SU-DHL-6 (cell line): ENCODE measurements at regions not wholly inside any gene's neighbourhood (a gene's known extent, or its start where the extent isn't known, plus 50 kb on each side); places are given as distances from the start of the nearest gene placed in this dataset.

Experiments
- H2AFZ ChIP-seq: fragments of 200-600 bp; sonication (generic); 2 replicates; pipeline ENCODE4 v1.6.1; 2014; ENCODE audit warnings: low read depth, mild to moderate bottlenecking, moderate library complexity, mixed read lengths, antibody characterized with exemption, low read length; ENCODE audit not compliant: severe bottlenecking
- H3F3A ChIP-seq: fragments of 200-600 bp; shearing (Covaris generic); 2 replicates; pipeline ENCODE4 v1.6.0; 2016; ENCODE audit warnings: antibody characterized with exemption, mild to moderate bottlenecking; ENCODE audit not compliant: insufficient read depth
- H3K27ac ChIP-seq: fragments of 200-600 bp; sonication (generic); 2 replicates; pipeline ENCODE4 v1.5.1; 2016; ENCODE audit warnings: low read depth, mild to moderate bottlenecking, low read length, moderate library complexity, mixed read lengths
- H3K27me3 ChIP-seq: fragments of 200-600 bp; sonication (generic), shearing (Covaris generic); 2 replicates; pipeline ENCODE4 v1.6.0; 2014; ENCODE audit warnings: mild to moderate bottlenecking, low read length
- H3K36me3 ChIP-seq: fragments of 200-600 bp; sonication (generic); 2 replicates; pipeline ENCODE4 v1.6.1; 2014; ENCODE audit warnings: mild to moderate bottlenecking, low read length, mixed read lengths
- H3K4me2 ChIP-seq: fragments of 300-600, 200-600 bp; shearing (Covaris generic), sonication (generic); 2 replicates; pipeline ENCODE4 v1.6.0; 2014; ENCODE audit warnings: low read length, low read depth, mild to moderate bottlenecking; ENCODE audit not compliant: poor library complexity, severe bottlenecking
- H3K4me3 ChIP-seq: fragments of 200-600 bp; sonication (generic); 2 replicates; pipeline ENCODE4 v1.5.1; 2014; ENCODE audit warnings: antibody characterized with exemption, low read length, mild to moderate bottlenecking, mixed read lengths; ENCODE audit not compliant: insufficient read depth, poor library complexity, severe bottlenecking
- H3K79me2 ChIP-seq: fragments of 200-600 bp; sonication (generic); 2 replicates; pipeline ENCODE4 v1.6.1; 2014; ENCODE audit warnings: mild to moderate bottlenecking, low read length, moderate library complexity; ENCODE audit not compliant: insufficient read depth
- H3K9ac ChIP-seq: fragments of 200-600 bp; sonication (generic); 2 replicates; pipeline ENCODE4 v1.7.0; 2014; ENCODE audit warnings: mild to moderate bottlenecking, low read length
- H3K9me2 ChIP-seq: fragments of 200-600 bp; sonication (generic); replicated peaks from 2 replicates; pipeline ENCODE4 v1.6.1; 2014; ENCODE audit warnings: low read length; ENCODE audit not compliant: insufficient read depth
- H3K9me3 ChIP-seq: fragments of 200-600 bp; sonication (generic); 2 replicates; pipeline ENCODE4 v1.6.1; 2014; ENCODE audit warnings: low read length, mixed read lengths; ENCODE audit not compliant: insufficient read depth
- H4K20me1 ChIP-seq: fragments of 200-600 bp; sonication (generic); 2 replicates; pipeline ENCODE4 v1.6.1; 2014; ENCODE audit warnings: low read depth, mild to moderate bottlenecking, antibody characterized with exemption, low read length, moderate library complexity, mixed read lengths
- EZH2phosphoT487 ChIP-seq: fragments of 200-600 bp; sonication (generic), shearing (Covaris generic); conservative IDR thresholded peaks from 2 replicates; pipeline ENCODE4 v1.6.1; 2018; ENCODE audit warnings: mild to moderate bottlenecking, antibody characterized with exemption, low read length, moderate library complexity, mixed read lengths
- TF ChIP-seq, protein P1 (sequence below): fragments of 200-600 bp; sonication (generic); IDR thresholded peaks from one replicate; pipeline ENCODE4 v1.5.1; 2017; ENCODE audit warnings: antibody characterized with exemption, mild to moderate bottlenecking, low read length, moderate library complexity; ENCODE audit not compliant: insufficient read depth, poor library complexity, severe bottlenecking

DNA sequence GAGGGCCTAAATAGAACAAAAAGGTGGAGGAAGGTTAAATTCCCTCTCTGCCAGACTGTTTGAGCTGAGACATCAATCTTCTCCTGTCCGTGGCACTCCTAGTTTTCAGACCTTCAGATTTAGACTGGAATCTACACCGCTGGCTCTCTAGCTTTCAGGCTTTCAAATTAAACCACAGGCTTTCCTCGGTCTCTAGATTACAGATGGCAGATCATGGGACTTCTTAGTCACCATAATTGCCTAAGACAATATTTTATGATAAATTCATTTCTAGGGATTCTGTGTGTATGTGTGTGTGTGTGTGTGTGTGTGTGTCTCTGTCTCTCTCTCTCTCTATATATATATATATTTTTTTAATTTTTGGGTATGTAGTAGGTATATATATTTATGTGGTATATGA lies 428.7 kb downstream of the PLA2G4A start:
- Histone ChIP-seq H2AFZ (no peak overlapping the region), H3F3A (no peaks in the 10 kb centered on the region), H3K9me3 (no peaks in the 10 kb centered on the region), H3K9me2 (no peaks in the 10 kb centered on the region), H3K4me2 (no peak overlapping the region), H3K9ac (no peak overlapping the region), H3K4me3 (no peak overlapping the region), H3K27ac (no peak overlapping the region), H3K36me3 (no peaks in the 10 kb centered on the region), H3K27me3 (no peaks in the 10 kb centered on the region), H3K79me2 (no peaks in the 10 kb centered on the region), H4K20me1 (no peaks in the 10 kb centered on the region)
- no peak for TF ChIP-seq EZH2phosphoT487
- TF ChIP-seq, protein P1, sequence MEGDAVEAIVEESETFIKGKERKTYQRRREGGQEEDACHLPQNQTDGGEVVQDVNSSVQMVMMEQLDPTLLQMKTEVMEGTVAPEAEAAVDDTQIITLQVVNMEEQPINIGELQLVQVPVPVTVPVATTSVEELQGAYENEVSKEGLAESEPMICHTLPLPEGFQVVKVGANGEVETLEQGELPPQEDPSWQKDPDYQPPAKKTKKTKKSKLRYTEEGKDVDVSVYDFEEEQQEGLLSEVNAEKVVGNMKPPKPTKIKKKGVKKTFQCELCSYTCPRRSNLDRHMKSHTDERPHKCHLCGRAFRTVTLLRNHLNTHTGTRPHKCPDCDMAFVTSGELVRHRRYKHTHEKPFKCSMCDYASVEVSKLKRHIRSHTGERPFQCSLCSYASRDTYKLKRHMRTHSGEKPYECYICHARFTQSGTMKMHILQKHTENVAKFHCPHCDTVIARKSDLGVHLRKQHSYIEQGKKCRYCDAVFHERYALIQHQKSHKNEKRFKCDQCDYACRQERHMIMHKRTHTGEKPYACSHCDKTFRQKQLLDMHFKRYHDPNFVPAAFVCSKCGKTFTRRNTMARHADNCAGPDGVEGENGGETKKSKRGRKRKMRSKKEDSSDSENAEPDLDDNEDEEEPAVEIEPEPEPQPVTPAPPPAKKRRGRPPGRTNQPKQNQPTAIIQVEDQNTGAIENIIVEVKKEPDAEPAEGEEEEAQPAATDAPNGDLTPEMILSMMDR: no peak

DNA sequence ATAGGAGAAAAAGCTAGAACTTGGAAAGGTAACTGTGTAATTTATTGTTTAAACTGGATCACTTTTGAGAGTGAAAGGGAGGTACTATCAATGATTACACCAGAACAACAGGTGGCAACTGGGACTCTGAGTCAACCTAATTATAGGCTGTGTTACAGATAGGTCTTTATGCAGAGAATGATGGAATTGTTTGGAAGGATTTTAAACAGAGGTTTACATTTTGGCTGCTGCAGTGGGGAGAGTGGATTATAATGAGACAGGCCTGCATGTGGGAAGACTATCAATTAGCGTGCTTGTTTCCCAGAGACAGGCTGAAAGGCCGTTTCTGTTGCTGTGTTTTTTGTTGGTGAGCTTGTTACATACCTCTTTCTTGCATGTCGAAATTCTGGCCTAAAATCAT lies 432.9 kb downstream of the PLA2G4A start:
- H3K27me3 ChIP-seq: no peaks in the 10 kb centered on the region
- H3F3A ChIP-seq: no peaks in the 10 kb centered on the region
- no peak overlapping the region for H3K4me2 ChIP-seq
- TF ChIP-seq, protein P1: no peak
- TF ChIP-seq EZH2phosphoT487: no peak
- no peak overlapping the region for H3K9ac ChIP-seq
- no peak overlapping the region for H2AFZ ChIP-seq
- H3K9me2 ChIP-seq: no peaks in the 10 kb centered on the region
- H3K4me3 ChIP-seq: no peak overlapping the region
- no peaks in the 10 kb centered on the region for H4K20me1 ChIP-seq
- no peaks in the 10 kb centered on the region for H3K79me2 ChIP-seq
- H3K36me3 ChIP-seq: no peaks in the 10 kb centered on the region
- no peaks in the 10 kb centered on the region for H3K9me3 ChIP-seq
- H3K27ac ChIP-seq: no peak overlapping the region

DNA sequence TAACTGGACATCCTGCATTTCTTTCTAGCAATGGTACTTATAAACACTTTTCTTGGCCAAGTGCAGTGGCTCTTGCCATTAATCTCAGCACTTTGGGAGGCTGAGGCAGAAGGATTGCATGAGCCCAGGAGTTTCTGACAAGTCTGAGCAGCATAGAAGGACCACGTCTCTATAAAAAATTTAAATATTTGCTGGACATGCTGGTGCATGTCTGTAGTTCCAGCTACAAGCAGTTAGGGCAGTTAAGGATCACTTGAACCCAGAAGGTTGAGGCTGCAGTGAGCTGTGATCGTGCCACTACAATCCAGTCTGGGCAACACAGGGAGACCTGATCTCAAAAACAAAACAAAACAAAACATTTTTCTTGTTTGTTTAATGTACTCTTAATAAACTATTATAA lies 434.0 kb downstream of the PLA2G4A start:
- Histone ChIP-seq H3K27ac (no peak overlapping the region), H3K9me2 (no peaks in the 10 kb centered on the region), H3K9me3 (no peaks in the 10 kb centered on the region), H4K20me1 (no peaks in the 10 kb centered on the region), H3K9ac (no peak overlapping the region), H3K79me2 (no peaks in the 10 kb centered on the region), H3K27me3 (no peaks in the 10 kb centered on the region), H3K36me3 (no peaks in the 10 kb centered on the region), H3K4me2 (no peak overlapping the region), H3F3A (no peaks in the 10 kb centered on the region), H3K4me3 (no peak overlapping the region), H2AFZ (no peak overlapping the region)
- TF ChIP-seq, protein P1: no peak
- TF ChIP-seq EZH2phosphoT487: no peak
